ENCODE measurements at regions not wholly inside any gene's neighbourhood (a gene's known extent, or its start where the extent isn't known, plus 50 kb on each side); places are given as distances from the start of the nearest gene placed in this dataset.
"Not testable (repeated sequence)": the region's sequence is repeated elsewhere in the genome, so short reads cannot be mapped to it uniquely, and the experiment has no call there.

DNA sequence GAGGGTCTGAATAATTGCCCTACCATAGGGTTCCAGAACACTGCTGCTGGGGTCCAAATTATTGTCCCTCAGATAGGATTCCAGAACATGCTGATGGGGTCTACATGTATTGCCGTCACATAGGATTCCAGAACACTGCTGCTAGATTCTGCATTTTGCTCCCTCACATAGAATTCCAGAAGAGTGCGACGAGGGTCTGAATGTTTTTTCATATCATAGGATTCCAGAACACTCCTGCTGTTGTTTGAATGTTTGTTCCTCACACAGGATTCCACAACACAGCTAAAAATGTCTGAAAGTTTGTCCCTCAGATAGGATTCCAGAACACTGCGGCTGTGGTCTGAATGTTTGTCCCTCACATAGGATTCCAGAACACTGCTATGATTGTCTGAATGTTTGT is 198.1 kb downstream of the FOXD4L6 start:
- DNase-seq (ENCODE audit: low read depth), result not testable (repeated sequence)

- not testable (repeated sequence) for DNase-seq (ENCODE audit: low read depth)
Measured at GRCh38 chr9:40929488-40929845, 199.0 kb downstream of the FOXD4L6 start.

GRCh38 chr9:40928803-40929487 is 199.5 kb downstream of the FOXD4L6 start:
- no peak for DNase-seq (ENCODE audit: low read depth)

DNA sequence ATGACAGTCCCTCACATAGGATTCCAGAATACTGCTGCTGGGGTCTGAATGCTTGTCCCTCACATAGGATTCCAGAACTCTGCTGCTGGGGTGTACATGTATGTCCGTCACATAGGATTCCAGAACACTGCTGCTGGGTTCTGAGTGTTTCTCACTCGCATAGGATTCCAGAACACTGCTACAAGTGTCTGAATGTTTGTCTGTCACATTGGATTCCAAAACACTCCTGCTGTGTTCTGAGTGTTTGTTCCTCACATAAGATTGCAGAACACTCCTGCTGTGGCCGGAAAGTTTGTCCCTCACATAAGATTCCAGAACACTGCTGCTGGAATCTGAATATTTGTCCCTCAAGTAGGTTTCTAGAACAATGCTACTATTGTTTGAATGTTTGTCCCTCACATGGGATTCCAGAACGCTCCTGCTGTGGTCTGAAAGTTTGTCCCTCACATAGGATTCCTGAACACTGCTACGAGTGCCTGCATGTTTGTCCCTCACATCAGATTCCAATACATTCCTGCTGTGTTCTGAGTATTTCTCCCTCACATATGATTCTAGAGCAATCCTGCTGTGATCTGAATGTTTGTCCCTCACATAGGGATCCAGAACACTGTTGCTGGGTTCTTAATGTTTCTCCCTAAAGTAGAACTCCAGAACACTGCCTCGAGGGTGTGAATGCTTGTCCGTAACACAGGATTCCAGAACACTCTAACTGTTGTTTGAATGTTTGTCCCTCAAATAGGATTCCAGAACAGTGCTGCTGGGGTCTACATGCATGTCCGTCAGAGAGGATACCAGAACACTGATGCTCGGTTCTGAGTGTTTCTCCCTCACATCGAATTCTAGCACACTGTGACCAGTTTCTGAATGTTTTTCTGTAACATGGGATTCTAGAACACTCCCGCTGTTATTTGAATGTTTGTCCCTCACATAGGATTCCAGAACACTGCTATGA is 200.4 kb downstream of the FOXD4L6 start:
- DNase-seq (ENCODE audit: low read depth), result no peak

DNA sequence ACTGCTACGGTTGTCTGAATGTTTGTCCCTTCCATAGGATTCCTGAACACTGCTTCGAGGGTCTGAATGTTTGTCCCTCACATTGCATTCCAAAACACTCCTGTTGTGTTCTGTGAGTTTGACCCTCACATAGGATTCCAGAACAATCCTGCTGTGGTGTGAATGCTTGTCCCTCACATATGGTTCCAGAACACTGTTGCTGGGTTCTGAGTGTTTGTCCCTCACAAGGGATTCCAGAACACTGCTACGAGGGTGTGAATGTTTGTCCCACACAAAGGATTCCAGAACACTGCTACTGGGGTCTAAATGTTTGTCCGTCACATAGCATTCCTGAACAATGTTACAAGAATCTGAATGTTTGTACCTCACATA is 201.2 kb downstream of the FOXD4L6 start:
- DNase-seq (ENCODE audit: low read depth), result no peak

DNA sequence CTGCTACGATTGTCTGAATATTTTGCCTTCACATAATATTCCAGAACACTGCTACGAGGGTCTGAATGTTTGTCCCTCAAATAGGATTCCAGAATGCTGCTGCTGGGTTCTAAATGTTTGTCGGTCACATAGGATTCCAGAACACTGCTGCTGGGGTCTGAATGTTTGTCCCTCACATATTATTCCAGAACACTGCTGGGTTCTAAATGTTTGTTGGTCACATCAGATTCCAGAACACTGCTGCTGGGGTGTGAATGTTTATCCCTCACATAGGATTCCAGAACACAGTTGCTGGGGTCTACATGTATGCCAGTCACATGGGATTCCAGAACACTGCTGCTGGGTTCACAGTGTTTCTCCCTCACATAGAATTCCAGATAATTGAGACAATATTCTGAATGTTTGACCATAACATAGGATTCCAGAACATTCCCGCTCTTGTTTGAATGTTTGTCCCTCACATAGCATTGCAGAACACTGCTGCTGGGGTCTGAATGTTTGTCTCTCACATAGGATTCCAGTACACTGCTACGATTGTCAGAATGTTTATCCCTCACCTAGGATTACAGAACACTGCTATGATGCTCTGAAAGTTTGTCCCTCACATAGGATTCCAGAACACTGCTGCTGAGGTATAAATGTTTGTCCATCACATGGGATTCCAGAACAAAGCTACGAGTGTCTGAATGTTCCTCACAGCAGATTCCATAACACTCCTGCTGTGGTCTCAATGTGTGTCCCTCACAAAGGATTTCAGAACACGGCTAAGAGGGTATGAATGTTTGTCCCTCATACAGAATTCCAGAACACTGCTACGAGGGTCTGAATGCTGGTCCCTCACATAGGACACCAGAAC is 201.8 kb downstream of the FOXD4L6 start:
- DNase-seq (ENCODE audit: low read depth), result no peak

DNA sequence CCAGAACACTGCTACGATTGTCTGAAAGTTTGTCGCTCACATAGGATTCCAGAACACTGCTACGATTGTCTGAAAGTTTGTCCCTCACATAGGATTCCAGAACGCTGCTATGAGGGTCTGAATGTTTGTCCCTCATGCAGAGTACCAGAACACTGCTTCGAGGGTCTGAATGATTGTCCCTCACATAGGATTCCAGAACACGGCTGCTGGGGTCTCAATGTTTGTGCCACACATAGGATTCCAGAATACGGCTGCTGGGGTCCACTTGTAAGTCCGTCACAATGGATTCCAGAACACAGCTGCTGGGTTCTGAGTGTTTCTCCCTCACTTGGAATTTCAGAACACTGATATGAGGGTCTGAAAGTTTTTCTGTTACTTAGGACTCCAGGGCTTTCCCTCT is 203.3 kb downstream of the FOXD4L6 start:
- DNase-seq (ENCODE audit: low read depth), result no peak

- not testable (repeated sequence) for DNase-seq (ENCODE audit: low read depth)
Measured at GRCh38 chr9:40916399-40916783, 212.1 kb downstream of the FOXD4L6 start.

DNA sequence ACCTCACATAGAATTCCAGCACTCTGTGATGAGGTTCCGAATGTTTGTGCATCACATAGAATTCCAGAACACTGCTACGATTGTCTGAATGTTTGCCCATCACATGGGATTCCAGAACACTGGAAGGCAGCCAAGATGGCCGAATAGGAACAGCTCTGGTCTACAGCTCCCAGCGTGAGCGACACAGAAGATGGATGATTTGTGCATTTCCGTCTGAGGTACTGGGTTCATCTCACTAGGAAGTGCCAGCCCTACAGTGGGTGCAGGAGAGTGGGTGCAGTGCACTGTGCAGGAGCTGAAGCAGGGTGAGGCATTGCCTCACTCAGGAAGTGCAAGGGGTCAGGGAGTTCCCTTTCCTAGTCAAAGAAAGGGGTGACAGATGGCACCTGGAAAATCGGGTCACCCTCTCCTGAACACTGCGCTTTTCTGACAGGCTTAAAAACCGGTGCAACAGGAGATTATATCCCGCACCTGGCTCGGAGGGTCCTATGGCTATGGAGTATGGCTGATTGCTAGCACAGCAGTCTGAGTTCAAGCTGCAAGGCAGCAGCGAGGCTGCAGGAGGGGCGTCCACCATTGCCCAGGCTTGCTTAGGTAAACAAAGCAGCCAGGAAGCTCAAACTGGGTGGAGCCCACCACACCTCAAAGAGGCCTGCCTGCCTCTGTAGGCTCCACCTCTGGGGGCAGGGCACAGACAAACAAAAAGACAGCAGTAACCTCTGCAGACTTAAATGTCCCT is 212.7 kb downstream of the FOXD4L6 start:
- not testable (repeated sequence) for DNase-seq (ENCODE audit: low read depth)

DNA sequence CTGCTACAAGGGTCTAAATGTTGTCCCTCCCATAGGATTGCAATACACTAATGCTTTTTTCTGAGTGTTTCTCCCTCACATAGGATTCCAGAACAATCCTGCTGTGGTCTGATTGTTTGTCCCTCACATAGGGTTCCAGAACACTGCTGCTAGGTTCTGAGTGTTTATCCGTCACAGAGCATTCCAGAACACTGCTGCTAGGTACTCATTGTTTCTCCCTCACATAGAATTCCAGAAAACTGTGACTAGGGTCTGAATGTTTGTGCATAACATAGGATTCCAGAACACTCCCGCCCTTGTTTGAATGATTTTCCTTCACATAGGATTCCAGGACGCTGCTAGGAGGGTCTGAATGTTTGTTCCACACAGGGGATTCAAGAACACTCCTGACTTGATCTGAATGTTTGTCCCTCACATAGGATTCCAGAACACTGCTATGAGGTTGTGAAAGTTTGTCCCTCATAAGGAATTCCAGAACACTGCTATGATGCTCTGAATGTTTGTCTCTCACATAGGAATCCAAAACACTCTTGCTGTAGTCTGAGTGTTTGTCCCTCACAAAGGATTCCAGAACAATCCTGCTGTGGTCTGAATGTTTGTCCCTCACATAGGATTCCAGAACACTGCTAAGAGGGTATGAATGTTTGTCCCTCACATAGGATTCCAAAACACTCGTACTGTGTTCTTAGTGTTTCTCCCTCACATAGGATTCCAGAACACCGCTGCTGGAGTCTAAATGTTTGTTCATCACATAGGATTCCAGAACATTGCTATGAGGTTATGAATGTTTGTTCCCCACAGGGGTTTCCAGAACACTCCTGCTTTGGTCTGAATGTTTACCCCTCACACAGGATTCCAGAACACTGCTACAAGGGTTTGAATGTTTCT is 213.5 kb downstream of the FOXD4L6 start:
- no peak for DNase-seq (ENCODE audit: low read depth)

- DNase-seq (ENCODE audit: low read depth), result no peak
Measured at GRCh38 chr9:40913928-40914673, 214.4 kb downstream of the FOXD4L6 start.

GRCh38 chr9:40913096-40913719 is 215.3 kb downstream of the FOXD4L6 start:
- no peak for DNase-seq (ENCODE audit: low read depth)

- DNase-seq (ENCODE audit: low read depth), result not testable (repeated sequence)
Measured at GRCh38 chr9:40912679-40913078, 215.8 kb downstream of the FOXD4L6 start.

GRCh38 chr9:40911647-40912046 is 216.8 kb downstream of the FOXD4L6 start:
- no peak for DNase-seq (ENCODE audit: low read depth)

- not testable (repeated sequence) for DNase-seq (ENCODE audit: low read depth)
Measured at GRCh38 chr9:40910995-40911394, 217.5 kb downstream of the FOXD4L6 start.

- DNase-seq (ENCODE audit: low read depth), result no peak
Measured at GRCh38 chr9:40909821-40910220, 218.7 kb downstream of the FOXD4L6 start.

DNA sequence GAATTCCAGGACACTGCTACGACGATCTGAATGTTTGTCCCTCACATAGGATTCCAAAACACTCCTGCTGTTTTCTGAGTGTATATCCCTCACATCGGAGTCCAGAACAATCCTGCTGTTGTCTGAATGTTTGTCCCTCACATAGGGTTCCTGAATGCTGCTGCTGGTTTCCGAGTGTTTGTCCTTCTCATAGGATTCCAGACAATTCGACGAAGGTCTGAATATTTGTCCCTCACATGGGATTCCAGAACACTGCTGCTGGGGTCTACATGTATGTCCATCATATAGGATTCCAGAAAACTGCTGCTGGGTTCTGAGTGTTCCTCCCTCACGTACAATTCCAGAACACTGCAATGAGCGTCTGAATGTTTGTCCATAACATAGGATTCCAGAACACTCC is 219.4 kb downstream of the FOXD4L6 start:
- not testable (repeated sequence) for DNase-seq (ENCODE audit: low read depth)

GRCh38 chr9:40907657-40908624 is 220.5 kb downstream of the FOXD4L6 start:
- DNase-seq (ENCODE audit: low read depth), result no peak

Measured in stimulated activated CD8-positive, alpha-beta memory T cell treated with anti-CD3 and anti-CD28 coated beads, Interleukin-7, amount 100 ng/mL, for 24 hours (primary cell).